Liver (tissue), 7 donors: ENCODE measurements at regions not wholly inside any gene's neighbourhood (a gene's known extent, or its start where the extent isn't known, plus 50 kb on each side); places are given as distances from the start of the nearest gene placed in this dataset.

ENCODE experiments used
- DNase-seq: peaks from one replicate; pipeline ENCODE4 v3.0.0-alpha.2; 2017; ENCODE audit warnings: low spot score
- H3K27ac ChIP-seq, 2 donors: one replicate each; pipeline ENCODE4 v1.7.0; 2013; ENCODE audit warnings: inconsistent platforms in 2 of 2, low read length in 2 of 2, control low read depth in 1 of 2, low read depth in 1 of 2, mild to moderate bottlenecking in 1 of 2
- H3K27me3 ChIP-seq, 4 donors: one replicate each; pipeline versions ENCODE4 v1.6.1 to v1.7.0; 2013; ENCODE audit warnings: low read length in 3 of 4, inconsistent platforms in 1 of 4, mild to moderate bottlenecking in 1 of 4, moderate library complexity in 1 of 4; ENCODE audit not compliant: control insufficient read depth in 4 of 4, insufficient read depth in 4 of 4
- H3K36me3 ChIP-seq, 4 donors: one replicate each; pipeline versions ENCODE4 v1.6.1 to v1.7.0; 2013; ENCODE audit warnings: low read length in 3 of 4, mild to moderate bottlenecking in 3 of 4, low read depth in 1 of 4, moderate library complexity in 1 of 4; ENCODE audit not compliant: control insufficient read depth in 4 of 4, insufficient read depth in 3 of 4
- H3K4me1 ChIP-seq, 4 donors: one replicate each; pipeline versions ENCODE4 v1.6.1 to v1.7.0; 2013; ENCODE audit warnings: low read length in 3 of 4, mild to moderate bottlenecking in 3 of 4, moderate library complexity in 1 of 4; ENCODE audit not compliant: control insufficient read depth in 4 of 4, insufficient read depth in 4 of 4
- H3K4me3 ChIP-seq, 3 donors: one replicate each; pipeline versions ENCODE4 v1.6.1 to v1.7.0; 2013; ENCODE audit warnings: low read length in 3 of 3, control low read depth in 1 of 3, low read depth in 1 of 3, mild to moderate bottlenecking in 1 of 3
- H3K9ac ChIP-seq, 2 donors: one replicate each; pipeline ENCODE4 v1.7.0; 2013; ENCODE audit warnings: low read length in 2 of 2, mild to moderate bottlenecking in 2 of 2, moderate library complexity in 2 of 2, control low read depth in 1 of 2, low read depth in 1 of 2
- H3K9me3 ChIP-seq, 4 donors: one replicate each; pipeline versions ENCODE4 v1.6.1 to v1.7.0; 2013; ENCODE audit warnings: low read length in 3 of 4; ENCODE audit not compliant: control insufficient read depth in 4 of 4
- ATF3 ChIP-seq: IDR thresholded peaks from 2 replicates; pipeline ENCODE4 v1.6.1; 2016; ENCODE audit warnings: antibody characterized with exemption
- EGR1 ChIP-seq, 2 donors: IDR thresholded peaks; 2 replicates each; pipeline ENCODE4 v1.6.1; 2016 to 2018; ENCODE audit warnings: antibody characterized with exemption in 2 of 2, low read depth in 2 of 2
- GABPA ChIP-seq, 2 donors: IDR thresholded peaks in 1 of 2; conservative IDR thresholded peaks in 1 of 2; 2 replicates each; pipeline ENCODE4 v1.6.1; 2016; ENCODE audit warnings: antibody characterized with exemption in 2 of 2, mild to moderate bottlenecking in 1 of 2, moderate library complexity in 1 of 2
- HNF4A ChIP-seq, 2 donors: conservative IDR thresholded peaks; 2 replicates each; pipeline ENCODE4 v1.6.1; 2016; ENCODE audit warnings: antibody characterized with exemption in 2 of 2, mild to moderate bottlenecking in 2 of 2
- HNF4G ChIP-seq: IDR thresholded peaks from 2 replicates; pipeline ENCODE4 v1.6.1; 2016; ENCODE audit warnings: antibody characterized with exemption
- JUND ChIP-seq, 2 donors: IDR thresholded peaks; 2 replicates each; pipeline ENCODE4 v1.6.1; 2016; ENCODE audit warnings: antibody characterized with exemption in 2 of 2
- MAX ChIP-seq: IDR thresholded peaks from 2 replicates; pipeline ENCODE4 v1.6.1; 2016; ENCODE audit warnings: antibody characterized with exemption
- RAD21 ChIP-seq, 2 donors: IDR thresholded peaks; 2 replicates each; pipeline ENCODE4 v1.6.1; 2016; ENCODE audit warnings: antibody characterized with exemption in 2 of 2, mild to moderate bottlenecking in 2 of 2
- RXRA ChIP-seq, 2 donors: IDR thresholded peaks; 2 replicates each; pipeline ENCODE4 v1.6.1; 2017 to 2018; ENCODE audit warnings: antibody characterized with exemption in 2 of 2, mild to moderate bottlenecking in 1 of 2
- YY1 ChIP-seq: IDR thresholded peaks from 2 replicates; pipeline ENCODE4 v1.6.1; 2016; ENCODE audit warnings: antibody characterized with exemption, mild to moderate bottlenecking
- WGBS: extraction: QIAGEN DNeasy Blood & Tissue Kit; methylation state at CpG from one replicate; pipeline ENCODE4 v1.1.7; 2013; 5-methylcytosine and 5-hydroxymethylcytosine counted together
- TF ChIP-seq, protein P1 (sequence below): IDR thresholded peaks from 2 replicates; pipeline ENCODE4 v1.6.1; 2016; ENCODE audit warnings: antibody characterized with exemption, mild to moderate bottlenecking
- donor health status: healthy.
- donor health status: healthy.
- donor health status: healthy.
- donor health status: healthy.

DNA sequence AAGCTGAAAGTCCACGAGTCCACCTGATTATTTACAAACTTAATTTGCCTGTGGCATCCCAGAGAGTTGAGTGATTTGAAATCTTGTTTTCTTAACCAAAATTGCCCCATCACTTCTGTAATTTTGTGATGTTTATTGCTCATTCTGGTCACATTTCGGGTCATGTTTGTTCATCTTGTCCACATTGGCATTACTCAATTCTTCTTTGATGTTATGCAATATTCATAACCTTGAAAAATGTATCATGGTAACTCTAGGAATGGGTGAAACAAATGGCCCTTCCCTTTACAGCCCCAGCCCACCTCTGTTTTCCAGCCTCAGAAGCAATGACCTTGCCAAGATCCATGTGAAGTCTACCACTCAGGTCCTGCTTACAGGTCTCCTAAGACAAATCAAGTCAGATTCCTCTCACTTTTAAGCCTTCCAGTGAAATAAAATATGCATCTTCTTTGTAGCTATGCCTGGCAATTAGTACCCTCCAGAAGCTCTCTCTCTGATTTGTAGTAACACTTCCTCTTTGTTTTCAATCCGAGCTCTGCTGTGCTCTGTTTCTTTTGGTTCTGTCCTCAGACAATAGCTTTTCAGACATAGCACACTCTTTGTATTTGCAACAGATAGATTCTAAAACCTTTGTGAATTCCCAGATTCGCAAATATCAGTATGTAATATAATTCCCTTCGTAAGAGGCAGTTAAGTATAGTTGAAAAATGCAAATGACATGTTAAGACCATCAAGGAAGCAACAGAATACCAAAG, 330.3 kb upstream of the IRX1 start:
- WGBS, result 51% methylated on average over 5 of the region's 5 CpGs
- H3K27me3 ChIP-seq, result no peaks in the 10 kb centered on the region
- H3K9me3 ChIP-seq, result no peaks in the 10 kb centered on the region
- TF ChIP-seq YY1 (no peak), HNF4G (no peak), EGR1 (IDR thresholded peaks at IDR 0.05; ENCODE audit: low read depth in 2 of 2) (no peak)
- no peak for DNase-seq
- H3K4me1 ChIP-seq, result no peaks in the 10 kb centered on the region
- H3K27ac ChIP-seq, result no peak overlapping the region
- no peak overlapping the region for H3K9ac ChIP-seq
- H3K36me3 ChIP-seq, result no peaks in the 10 kb centered on the region
- H3K4me3 ChIP-seq, result no peak overlapping the region

GRCh38 chr5:3262451-3262850, 333.2 kb upstream of the IRX1 start:
- H3K4me1 ChIP-seq, result no peaks in the 10 kb centered on the region
- no peak overlapping the region for H3K9ac ChIP-seq
- no peaks in the 10 kb centered on the region for H3K36me3 ChIP-seq
- no peaks in the 10 kb centered on the region for H3K27me3 ChIP-seq
- no peak overlapping the region for H3K27ac ChIP-seq
- DNase-seq, result no peak
- no peak for TF ChIP-seq RAD21 (IDR thresholded peaks at IDR 0.05)
- TF ChIP-seq, protein P1, sequence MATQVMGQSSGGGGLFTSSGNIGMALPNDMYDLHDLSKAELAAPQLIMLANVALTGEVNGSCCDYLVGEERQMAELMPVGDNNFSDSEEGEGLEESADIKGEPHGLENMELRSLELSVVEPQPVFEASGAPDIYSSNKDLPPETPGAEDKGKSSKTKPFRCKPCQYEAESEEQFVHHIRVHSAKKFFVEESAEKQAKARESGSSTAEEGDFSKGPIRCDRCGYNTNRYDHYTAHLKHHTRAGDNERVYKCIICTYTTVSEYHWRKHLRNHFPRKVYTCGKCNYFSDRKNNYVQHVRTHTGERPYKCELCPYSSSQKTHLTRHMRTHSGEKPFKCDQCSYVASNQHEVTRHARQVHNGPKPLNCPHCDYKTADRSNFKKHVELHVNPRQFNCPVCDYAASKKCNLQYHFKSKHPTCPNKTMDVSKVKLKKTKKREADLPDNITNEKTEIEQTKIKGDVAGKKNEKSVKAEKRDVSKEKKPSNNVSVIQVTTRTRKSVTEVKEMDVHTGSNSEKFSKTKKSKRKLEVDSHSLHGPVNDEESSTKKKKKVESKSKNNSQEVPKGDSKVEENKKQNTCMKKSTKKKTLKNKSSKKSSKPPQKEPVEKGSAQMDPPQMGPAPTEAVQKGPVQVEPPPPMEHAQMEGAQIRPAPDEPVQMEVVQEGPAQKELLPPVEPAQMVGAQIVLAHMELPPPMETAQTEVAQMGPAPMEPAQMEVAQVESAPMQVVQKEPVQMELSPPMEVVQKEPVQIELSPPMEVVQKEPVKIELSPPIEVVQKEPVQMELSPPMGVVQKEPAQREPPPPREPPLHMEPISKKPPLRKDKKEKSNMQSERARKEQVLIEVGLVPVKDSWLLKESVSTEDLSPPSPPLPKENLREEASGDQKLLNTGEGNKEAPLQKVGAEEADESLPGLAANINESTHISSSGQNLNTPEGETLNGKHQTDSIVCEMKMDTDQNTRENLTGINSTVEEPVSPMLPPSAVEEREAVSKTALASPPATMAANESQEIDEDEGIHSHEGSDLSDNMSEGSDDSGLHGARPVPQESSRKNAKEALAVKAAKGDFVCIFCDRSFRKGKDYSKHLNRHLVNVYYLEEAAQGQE, result no peak
- TF ChIP-seq EGR1 (IDR thresholded peaks at IDR 0.05; ENCODE audit: low read depth in 2 of 2), result no peak
- no peak for TF ChIP-seq JUND (IDR thresholded peaks at IDR 0.05)
- TF ChIP-seq HNF4A (conservative IDR thresholded peaks at IDR 0.05), result no peak
- TF ChIP-seq ATF3, result no peak
- H3K4me3 ChIP-seq, result no peak overlapping the region
- WGBS, result 91% methylated on average over 4 of the region's 4 CpGs
- no peaks in the 10 kb centered on the region for H3K9me3 ChIP-seq

DNA sequence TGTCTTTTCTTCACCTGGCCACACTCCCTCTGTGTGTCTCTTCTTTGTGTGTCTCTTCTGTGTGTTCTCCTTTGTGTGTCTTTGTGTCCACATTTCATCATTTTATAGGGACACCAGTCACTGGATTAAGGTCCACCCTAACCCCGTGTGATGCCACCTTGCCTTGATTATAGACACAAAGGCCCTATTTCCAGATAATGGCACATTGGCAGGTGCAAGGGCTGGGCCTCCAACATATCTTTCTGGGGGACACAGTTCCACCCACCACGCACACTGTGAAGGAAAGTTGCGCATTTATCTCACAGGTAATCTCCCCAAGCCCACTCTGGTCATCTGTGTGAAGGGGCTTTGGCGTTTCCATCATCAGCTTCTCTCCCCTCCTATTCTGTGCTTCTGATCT, 334.6 kb upstream of the IRX1 start:
- no peak for DNase-seq
- Histone ChIP-seq H3K27ac (no peak overlapping the region), H3K4me1 (no peaks in the 10 kb centered on the region), H3K9me3 (no peaks in the 10 kb centered on the region), H3K27me3 (no peaks in the 10 kb centered on the region), H3K9ac (no peak overlapping the region), H3K4me3 (no peak overlapping the region), H3K36me3 (no peaks in the 10 kb centered on the region)
- WGBS, result 81% methylated on average over 4 of the region's 4 CpGs
- TF ChIP-seq GABPA (IDR thresholded peaks at IDR 0.05 in 1 of 2, conservative IDR thresholded peaks at IDR 0.05 in 1 of 2) (no peak), HNF4A (conservative IDR thresholded peaks at IDR 0.05) (no peak), RXRA (IDR thresholded peaks at IDR 0.05) (no peak), MAX (no peak)
- TF ChIP-seq, protein P1, result no peak
